NOMO-1 (cell line): ENCODE measurements at regions not wholly inside any gene's neighbourhood (a gene's known extent, or its start where the extent isn't known, plus 50 kb on each side); places are given as distances from the start of the nearest gene placed in this dataset.

Experiments
- DNase-seq, 2 experiments: peaks; one replicate each; lab custom pipeline; 2025; ENCODE audit not compliant: unreplicated experiment in 2 of 2; lab: John Stamatoyannopoulos, UW

DNA sequence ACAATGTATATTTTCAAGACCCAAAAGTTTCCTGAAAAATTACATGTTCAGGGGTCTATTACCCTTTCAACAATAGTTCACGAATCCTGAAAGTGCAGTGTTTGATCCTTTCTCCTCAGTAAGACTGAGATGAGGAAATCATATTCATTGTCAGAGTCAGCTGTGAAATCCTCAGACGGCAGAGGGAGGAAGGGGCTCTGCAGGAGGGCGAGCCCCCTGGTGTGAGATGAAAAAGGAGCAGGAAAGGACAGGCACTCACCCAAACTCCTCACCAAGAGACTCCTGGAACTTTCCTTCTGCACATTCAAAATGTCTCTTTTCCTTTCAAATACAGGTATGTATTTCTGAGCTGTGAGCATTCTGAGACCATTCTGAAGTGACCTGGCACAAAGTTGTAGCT is 150.3 kb upstream of the HABP2 start:
- no peak for DNase-seq

DNA sequence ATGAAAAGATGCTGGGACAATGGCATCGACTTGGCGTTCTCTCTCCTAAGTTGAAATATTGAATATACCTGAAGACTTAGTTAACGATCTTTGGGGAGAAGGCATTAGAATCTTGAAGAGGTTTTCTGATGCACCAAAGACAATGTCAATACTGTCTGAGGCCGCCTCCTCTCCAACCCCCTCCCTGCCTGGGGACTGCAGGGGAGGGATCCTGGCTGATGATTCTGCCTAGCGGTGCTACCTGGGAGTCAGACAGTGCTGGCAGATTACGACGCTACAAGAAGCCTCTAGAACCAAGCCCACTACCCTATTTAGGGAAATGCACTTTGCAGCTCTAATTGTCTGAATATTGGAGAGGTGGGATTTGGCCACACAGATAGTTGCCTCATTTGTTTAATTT is 145.6 kb upstream of the HABP2 start:
- no peak for DNase-seq

DNA sequence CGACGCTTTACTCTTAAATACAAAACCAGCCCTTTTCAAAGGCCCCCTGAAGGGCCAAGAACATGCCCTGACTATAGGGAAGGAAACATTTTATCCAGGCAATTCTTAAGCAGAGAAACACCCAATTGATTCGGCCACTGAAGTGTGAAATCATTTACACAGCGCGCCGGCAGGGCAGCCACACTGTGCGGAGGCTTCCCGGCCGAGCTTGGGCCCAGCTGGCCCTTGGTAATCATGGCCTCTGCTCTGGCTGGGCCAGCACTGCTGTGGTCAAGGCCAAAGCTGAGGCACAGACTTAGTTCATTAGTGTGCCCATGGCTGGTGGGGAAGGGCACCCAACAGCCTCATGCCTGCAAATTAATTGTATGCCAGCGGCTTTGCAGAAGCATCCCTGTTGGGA is 143.7 kb upstream of the HABP2 start:
- no peak for DNase-seq

DNA sequence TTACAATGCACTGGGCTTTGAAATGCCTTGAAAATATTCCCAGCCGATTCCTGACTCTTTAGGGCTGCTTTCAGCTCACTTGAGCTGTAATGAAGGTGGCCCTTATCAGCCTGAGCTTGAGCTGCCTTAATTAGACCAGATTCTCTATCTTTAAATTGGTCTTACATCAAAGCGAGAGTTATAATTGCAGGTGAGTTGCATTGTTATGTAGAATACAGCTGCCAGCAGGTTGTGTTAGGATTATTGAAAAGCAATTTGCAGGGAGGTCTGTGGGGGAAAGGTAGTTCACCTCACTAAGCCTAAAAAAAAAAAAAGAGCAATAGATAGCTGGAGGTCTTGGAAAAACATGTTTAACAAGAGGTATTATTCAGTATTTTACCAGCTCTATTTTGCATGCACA is 142.2 kb upstream of the HABP2 start:
- no peak for DNase-seq

DNA sequence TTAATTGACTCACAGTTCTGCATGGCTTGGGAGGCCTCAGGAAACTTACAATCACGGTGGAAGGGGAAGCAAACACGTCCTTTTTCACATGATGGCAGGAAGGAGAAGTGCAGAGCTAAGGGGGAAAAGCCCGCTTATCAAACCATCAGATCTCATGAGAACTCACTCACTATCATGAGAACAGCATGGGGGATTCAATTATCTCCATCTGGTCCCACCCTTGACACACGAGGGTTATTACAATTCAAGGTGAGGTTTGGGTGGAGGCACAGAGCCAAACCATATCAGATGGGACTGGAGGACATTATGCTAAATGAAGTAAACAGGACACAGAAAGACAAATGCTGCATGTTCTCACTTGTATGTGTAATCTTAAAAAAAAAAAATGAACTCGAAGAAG is 141.4 kb upstream of the HABP2 start:
- DNase-seq: no peak

DNA sequence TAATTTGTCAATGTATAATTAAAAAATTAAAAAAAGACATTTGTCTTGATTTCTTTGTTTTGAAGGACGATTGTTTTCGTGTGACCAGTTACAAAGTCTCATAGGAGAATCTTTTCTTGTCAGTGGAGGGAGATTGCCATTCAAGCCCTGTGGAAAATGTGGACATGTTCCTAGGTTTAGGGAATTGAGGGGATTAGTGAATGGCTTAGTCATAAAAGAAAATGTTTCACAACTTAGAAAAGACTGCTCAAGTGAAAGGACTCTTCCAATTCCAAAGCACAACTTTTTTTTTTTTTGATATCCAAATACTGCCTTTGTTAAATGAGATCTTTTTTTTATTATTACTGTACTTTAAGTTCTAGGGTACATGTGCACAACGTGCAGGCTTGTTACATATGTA is 140.7 kb upstream of the HABP2 start:
- no peak for DNase-seq

DNA sequence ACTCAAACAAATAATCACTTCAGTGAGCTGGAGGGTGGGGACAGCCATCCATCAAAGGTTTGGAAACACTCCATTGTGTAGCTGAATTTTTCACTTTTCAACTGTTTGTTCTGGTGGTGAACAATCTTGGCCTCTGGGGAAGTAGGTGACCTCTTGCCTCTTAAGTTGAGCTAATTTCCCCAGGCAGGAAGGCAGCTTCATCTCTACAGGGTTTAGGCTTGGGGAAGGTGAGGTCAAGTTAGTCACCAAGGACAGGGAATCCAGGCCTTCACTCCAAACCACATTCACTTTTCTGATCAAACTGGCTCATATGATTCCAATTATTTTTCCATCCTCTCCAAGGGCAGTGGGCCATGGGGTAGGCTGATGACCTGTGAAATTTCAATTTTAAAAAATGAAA is 138.3 kb upstream of the HABP2 start:
- DNase-seq: no peak

DNA sequence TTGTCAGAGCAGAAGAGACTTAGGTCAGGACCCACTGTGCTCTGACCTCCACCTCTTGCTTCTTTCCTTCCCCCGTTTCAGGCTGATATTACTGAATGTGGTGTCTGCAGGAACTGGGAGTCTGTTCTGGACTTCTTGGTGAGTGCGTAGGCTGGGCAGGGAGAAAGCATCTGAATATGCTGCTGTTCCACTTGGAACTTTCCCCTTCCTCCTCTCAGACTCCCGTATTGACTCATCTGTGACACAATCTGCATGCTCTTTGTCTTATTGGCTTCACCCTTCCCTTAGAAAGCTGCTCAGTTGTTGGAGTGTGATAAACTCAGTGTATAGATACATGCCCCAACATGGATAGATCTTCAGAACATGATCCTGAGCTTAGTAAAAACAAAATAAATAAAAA is 137.6 kb upstream of the HABP2 start:
- DNase-seq: no peak

DNA sequence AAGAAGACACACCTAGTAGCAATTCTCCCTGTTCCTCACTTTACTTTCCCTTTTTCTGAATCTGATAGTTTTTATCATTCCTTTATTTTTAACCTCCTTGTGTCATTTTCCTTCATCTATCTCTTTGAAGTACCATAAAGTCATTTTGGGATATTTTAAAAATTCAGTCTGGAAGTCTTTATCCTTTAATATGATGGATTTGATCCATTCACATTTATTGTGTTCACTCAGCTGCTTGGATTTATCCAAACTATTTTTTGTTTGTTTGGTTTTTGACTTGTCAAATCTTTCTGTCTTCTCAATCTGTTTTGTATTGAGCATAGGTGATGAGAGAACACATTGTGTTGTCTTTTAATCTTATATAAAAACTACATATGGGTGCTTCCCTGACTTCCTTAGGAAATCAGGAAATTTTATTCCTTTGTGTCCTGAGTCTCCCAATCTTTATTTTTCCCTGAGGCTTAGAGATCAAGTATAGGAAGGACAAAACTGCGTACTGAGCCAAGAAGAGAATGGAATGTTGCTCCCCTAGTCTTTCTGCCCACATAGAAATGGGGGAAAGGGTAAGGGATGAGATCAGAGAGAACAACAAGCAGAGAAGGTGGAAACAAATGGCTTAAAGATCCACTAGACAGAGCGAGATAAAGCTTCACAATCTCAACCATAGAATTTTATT is 132.7 kb upstream of the HABP2 start:
- no peak for DNase-seq

DNA sequence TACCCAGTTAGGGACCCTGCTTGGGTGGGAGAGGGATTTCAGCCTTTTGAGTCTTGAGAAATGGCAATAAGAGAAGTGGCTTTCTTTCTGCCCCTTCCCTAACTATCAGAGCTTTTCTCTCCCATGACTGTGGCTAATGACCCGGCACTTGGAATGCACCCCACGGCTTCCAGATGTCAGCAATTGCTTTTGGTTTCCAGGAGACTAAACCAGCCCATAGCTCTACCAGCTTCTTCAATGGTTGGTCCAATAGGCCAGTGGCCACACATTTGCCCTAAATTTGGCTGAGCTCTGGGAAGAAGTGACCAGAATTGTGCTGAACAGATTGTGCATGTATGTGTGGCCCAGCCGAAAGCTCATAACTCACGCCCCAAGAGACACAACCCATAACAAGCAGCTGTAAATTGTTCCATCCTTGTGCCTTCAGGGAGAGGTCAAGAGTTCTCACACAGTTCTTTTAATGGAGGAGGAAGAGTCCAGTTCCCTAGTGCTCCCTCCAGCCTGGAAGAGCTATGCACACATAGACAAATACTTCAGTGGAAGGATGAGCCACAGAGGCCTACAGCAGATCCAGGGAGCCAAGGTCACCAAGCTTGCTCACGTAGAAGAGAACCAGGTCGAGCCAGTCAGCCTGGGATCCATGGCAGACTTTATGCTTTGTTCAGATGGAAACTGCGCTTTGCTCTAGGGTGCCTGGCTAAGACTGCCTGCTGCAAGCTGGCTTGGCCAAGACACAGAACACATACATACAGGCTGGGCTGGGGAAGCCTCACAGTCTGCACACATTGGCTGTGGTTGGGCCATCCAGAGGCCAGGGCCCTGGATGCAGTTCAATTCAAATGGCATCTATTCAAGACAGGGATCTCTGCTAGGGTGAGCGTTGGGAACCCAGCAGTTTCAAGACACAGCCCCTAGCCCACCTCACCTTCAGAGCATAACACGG is 131.8 kb upstream of the HABP2 start:
- DNase-seq: no peak

DNA sequence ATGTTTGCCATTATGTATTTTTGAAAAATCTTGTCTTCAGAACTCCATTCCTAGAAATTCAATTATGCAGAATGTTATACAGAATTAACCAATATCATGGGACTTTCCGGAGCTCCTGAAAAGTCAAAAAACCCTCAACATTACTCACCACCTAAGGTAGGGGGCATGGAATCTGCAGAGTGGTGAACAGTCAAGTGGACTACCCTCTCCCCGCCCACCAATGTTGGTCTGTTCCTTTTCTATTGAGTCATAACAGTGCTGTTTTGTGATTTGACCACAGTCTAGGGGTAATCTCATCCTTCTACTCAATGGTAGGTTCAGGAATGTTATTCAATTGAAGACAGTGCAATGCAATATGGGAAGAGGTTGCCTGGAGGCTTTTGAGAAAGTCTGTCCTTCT is 130.5 kb upstream of the HABP2 start:
- no peak for DNase-seq

DNA sequence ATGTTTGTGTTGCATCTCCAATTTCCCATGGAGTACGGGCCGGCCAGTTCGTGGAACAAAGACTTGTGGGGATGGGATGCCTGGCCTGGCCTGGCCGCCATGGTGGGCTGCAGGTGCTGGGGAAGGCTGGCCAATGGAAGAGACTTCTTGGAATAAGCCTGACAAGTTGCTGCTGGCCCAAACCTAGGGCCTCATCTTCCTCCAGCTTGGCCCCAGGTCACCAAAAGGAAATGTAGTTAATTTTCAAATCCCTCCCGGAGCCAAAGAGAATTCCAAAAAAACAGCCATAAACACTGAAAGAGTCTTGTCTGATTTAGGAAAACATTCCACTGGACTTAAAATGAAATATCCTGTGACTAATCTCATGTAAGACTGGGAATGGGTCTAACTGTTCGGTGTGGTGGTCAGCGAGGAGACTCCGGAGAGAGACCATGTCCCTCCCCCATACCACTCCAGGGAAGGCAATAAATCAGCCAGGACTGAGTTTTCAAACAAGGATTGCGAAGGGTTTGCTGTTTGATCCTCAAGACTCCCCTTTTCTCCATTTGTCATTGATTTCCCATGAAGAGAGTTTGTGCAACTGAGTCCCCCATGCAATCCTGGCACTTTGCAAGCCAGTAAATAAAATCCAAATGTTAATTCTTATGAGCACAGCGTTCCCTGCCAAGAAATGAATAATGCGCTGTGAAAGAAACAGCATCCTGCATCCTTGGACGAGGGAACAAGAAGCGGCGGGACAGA is 128.7 kb upstream of the HABP2 start:
- DNase-seq: no peak

DNA sequence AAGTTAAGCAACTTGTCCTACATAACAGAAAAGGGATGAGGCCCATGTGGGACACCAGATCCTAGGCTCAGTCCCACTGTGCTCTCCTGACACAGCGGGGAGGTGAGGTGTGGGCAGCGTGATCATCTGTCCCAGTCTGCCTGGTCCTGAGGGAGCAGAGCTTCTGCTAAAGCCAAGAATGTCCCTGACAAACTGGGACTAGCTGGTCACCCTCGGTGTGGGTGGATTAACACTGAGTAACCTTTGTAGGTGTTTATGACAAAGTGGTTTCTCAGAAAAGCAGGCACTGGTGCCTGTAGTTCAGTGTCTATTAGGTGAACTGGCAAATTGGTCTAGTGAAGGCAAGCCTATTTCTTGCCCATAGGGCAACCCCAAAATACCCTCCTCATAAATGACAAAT is 127.8 kb upstream of the HABP2 start:
- no peak for DNase-seq

DNA sequence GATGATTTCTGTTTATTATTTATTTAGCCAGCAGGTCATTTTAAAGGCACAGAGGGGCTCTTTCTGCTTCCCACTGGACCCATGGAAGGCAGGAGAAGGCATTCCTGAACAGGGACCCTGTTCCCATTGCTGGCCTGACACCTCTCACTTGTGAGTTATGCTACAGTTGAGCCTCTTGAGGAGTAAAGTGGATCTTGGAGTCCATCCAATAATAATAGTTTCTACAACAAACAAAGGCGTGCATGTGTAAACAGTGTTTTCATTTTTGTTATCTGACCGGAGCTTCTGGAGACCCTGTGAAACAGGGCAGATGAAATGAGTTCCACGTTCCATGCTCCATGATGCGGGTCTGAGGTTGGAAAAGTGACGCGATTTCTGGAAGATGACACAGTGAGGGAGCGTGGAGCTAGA is 127.3 kb upstream of the HABP2 start:
- DNase-seq: no peak

DNA sequence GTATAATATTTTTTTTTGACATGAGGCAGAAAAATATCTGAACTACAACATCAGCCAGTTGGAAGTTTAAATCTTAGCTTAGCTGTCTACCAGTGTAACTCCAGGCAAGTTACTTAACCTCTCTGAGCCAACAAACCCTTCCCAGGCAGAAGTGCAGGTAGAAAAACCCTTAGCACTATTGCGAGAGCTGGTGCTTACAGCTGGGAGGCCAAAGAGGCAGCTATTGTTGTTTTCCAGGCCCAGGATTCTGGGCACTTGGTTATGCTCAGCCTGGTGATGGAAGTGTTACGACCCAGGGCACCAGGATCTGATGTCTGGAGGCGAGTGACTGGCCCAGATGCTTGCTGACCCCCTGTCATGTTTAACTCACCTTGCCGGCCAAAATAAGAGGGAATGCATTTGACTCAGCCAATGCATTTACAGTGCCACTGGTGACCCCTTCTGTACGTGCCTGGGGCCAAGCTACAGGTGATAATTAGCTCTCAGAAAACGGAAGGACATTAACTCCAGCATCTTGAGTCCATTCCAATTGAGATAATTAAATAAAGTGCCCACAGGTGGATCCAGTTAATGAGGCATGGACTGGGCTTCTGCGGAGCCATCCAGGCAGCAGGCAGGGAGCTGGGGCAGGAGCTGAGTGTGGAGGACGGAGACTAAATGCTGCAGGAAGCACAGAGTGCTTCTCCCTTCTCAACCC is 126.5 kb upstream of the HABP2 start:
- DNase-seq: no peak

DNA sequence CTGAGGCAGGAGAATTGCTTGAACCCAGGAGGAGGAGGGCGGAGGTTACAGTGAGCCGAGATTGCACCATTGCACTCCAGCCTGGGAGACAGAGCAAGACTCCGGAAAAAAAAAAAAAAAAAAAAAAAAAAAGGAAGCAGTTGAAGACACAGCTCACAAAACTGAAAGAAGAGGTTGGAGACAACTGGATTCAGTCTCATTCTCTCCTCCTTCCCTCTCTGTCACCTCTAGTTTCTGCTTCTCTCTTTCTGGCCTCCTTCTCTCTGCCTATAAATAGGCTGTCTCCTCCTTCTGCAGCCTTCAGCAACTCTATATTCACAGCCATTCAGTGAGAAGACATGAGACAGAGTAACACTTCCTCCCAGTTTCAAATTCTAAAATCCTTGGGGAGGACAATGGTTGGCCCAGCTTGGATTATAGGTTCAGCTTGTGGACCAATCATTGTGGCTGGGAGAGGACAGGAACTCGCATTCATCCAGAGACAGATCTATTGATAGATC is 125.6 kb upstream of the HABP2 start:
- no peak for DNase-seq

DNA sequence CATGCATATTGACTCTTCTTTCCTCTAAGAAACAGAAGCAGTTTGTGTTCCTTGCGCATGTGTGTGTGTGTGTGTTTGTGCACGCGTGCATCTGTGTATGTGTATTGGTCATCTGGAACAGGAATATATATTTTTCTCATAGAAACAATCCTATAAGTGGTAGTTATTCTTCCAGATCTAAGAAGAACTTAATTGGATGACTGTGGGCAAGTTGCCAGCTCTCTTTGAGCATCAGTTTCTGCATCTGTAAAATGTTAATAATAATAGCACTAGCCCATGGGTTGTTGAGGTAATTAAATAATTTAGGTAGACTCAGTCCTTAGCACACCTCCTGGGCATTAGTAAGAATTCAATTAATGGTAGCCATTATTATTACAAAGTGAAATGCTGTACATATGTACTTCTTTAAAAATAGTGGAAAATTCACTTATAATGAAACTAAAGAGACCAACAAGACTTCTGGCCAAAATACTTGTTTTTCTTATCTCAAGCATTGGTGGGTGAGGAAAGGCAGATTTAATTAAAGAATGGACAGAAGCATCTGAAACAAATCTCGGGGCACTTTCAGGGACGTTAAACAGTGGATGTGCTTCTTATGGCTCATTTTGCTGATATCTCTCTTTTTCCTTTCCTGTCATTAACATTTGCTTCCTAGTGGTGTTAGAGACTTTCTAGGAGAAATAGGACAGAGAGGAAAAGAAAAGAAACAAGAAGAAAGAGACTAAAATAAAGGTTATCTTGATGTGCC is 124.9 kb upstream of the HABP2 start:
- no peak for DNase-seq

DNA sequence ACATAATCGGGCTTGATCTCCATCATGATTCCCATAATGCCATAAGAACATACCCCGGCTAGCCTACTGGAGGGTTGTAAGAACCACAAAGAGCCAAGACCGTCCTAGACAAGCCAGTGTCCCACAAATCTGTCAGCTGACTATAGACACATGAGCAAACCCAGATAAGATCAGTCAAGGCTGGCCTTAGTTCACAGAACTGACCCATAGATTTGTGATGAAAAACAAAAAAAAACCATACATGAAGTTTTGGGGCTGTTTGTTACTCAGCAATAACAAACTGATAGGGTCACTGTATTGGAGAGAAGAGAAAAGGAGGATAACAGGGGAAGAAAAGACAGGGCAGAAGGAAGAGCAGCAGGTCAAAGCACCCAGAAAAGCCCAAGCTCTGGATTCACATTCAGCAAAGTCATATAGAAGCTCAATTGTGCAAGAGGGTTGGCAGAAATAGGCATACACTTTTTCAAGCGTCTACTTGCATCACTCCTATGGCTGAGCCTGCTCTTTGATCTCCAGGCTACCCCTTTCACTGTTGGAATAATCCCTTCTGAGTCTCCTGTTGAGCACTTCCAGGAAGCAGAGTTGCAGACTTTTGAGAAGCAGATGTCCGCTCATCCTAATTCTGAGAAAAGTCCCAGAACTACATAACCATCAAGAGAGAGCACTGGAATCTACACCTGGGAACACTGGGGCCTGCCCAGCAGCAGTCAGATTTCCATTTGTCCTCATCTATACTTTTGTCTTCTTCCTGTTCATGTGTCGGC is 122.0 kb upstream of the HABP2 start:
- DNase-seq: no peak

DNA sequence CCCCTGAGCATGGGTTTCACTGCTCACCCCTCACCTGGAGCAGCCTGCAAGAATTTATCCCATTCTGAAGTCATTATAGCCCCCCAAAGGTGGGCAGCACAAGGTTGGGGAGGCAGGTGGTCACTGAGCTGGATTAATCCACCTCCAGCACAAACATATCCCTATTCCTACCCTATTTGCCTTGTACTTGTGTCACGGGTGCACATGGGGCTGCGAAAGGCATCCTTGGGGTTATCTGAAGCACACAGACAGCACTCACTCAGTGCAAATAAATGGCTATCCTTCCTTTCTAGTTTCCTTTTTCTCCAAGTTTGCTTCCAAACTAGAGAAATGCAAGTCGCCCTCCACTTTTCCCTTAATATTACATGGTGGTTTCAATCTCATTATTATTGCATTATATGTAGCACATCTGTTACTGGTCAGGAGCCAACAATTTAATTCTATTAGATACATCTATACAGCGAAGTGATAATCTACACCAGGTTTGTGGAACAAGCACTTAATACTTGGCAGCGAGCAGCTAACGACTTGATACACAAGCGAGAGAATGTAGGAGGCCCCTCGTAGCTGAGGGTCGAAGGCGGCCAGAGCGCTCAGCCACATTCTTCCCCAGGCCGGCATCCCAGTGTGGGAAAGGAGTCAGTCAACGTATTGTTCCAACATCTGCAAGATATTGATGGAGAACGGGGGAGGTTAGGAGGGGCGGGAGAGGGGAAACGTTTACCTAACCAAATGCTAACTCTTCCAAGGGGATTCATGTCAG is 121.3 kb upstream of the HABP2 start:
- DNase-seq: no peak
